ENCODE measurements at regions not wholly inside any gene's neighbourhood (a gene's known extent, or its start where the extent isn't known, plus 50 kb on each side); places are given as distances from the start of the nearest gene placed in this dataset.

DNA sequence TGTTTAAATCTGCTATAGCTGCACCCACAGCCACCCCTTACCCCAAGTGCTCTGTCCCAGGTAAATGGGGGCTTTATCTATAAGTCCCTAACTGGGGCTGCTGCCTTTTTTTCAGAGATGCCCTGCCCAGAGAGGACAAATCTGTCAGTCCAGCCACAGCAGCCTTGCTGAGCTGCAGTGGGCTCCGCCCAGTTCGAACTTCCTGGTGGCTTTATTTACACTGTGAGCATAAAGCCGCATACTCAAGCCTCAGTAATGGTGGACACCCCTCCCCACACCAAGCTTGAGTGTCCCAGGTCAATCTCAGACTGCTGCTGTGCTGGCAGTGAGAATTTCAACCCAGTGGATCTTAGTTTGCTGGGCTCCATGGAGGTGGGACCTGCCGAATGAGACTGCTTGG lies 505.2 kb downstream of the CBLN4 start:
- 86% methylated on average over 4 of the region's 4 CpGs for WGBS
- no peak for TF ChIP-seq POLR2AphosphoS5 (IDR thresholded peaks at IDR 0.05)
- TF ChIP-seq, protein P1, sequence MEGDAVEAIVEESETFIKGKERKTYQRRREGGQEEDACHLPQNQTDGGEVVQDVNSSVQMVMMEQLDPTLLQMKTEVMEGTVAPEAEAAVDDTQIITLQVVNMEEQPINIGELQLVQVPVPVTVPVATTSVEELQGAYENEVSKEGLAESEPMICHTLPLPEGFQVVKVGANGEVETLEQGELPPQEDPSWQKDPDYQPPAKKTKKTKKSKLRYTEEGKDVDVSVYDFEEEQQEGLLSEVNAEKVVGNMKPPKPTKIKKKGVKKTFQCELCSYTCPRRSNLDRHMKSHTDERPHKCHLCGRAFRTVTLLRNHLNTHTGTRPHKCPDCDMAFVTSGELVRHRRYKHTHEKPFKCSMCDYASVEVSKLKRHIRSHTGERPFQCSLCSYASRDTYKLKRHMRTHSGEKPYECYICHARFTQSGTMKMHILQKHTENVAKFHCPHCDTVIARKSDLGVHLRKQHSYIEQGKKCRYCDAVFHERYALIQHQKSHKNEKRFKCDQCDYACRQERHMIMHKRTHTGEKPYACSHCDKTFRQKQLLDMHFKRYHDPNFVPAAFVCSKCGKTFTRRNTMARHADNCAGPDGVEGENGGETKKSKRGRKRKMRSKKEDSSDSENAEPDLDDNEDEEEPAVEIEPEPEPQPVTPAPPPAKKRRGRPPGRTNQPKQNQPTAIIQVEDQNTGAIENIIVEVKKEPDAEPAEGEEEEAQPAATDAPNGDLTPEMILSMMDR (IDR thresholded peaks at IDR 0.05): no peak
- TF ChIP-seq POLR2A (IDR thresholded peaks at IDR 0.05; ENCODE audit: low read depth): no peak
- no peak for TF ChIP-seq EP300 (IDR thresholded peaks at IDR 0.05)
- intact Hi-C loops (cut with DNase I): no loop called here

DNA sequence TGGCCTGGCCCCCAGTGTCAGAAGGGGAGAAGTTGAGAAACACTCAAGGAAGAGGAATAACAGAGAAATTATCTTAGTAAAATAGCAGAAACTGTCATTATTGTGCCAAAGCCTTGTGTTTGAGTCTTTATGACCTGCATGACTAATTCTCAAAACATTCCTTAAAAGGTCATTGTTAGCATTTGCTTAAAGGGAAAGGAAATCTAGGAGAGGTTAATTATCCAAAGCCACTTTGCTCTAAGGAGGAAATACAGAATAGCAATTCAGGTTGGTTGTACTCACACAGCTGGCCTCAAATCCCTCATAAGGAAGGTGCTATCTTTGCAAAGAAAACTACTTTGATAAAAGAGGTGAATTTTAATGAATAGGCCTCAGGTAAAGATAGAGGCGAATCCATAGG lies 516.7 kb downstream of the CBLN4 start:
- Histone ChIP-seq H3K4me1 (no peaks in the 10 kb centered on the region), H3K27me3 (no peaks in the 10 kb centered on the region)
- intact Hi-C loops (cut with DNase I): no loop called here

More for the DNA sequence above, 505.2 kb downstream of the CBLN4 start:
- Histone ChIP-seq H3K27me3 (no peaks in the 10 kb centered on the region), H3K9me3 (no peaks in the 10 kb centered on the region), H3K4me1 (no peaks in the 10 kb centered on the region), H3K36me3 (no peaks in the 10 kb centered on the region), H3K4me3 (no peak overlapping the region), H3K27ac (replicated peaks in 1 of 4) (no peak overlapping the region)
- DNase-seq (ENCODE audit: extremely low spot score): no peak

DNA sequence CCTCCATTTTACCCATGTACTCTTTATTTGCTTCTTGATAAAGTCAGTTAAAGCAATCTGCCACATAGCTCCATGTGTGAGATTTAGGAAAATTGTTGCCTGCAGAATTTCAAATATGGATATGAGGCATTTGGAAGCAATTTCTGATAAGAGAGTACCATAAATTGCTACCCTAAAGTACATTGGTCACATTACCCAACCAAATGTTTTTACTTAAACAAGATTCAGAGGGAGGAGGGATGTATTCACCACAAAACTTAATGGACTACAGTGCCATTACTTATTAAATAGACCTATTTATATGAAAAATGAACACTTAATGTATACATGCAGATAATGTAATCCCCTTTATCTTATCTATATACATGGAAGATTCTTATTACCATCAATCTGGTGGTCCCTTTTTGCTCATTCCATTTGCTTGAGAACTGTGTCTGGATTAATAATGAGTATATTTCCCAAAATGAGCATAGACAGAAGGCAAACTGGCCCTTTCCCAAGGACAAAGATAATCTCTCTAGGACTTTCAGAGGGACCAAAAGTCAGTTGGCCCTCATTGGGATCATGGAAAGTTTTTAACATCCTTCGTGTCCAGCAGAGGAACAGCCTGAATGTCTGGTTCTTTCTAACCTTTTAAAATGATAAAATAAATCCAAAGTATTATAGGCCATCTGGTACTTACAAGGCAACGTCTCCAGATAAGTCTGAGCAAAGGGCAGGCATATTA lies 526.4 kb downstream of the CBLN4 start:
- DNase-seq (ENCODE audit: extremely low spot score): no peak
- Histone ChIP-seq H3K4me3 (no peak overlapping the region), H3K36me3 (no peaks in the 10 kb centered on the region), H3K9me3 (no peaks in the 10 kb centered on the region), H3K4me1 (no peaks in the 10 kb centered on the region), H3K27ac (replicated peaks in 1 of 4) (no peak overlapping the region), H3K27me3 (no peaks in the 10 kb centered on the region)
- TF ChIP-seq POLR2A (IDR thresholded peaks at IDR 0.05; ENCODE audit: low read depth): no peak
- no peak for TF ChIP-seq EP300 (IDR thresholded peaks at IDR 0.05)
- no peak for TF ChIP-seq POLR2AphosphoS5 (IDR thresholded peaks at IDR 0.05)
- TF ChIP-seq, protein P1 (IDR thresholded peaks at IDR 0.05): no peak
- intact Hi-C loops (cut with DNase I): no loop called here
- WGBS: 40% methylated on average over 2 of the region's 2 CpGs

More for the DNA sequence above, 516.7 kb downstream of the CBLN4 start:
- no peaks in the 10 kb centered on the region for H3K36me3 ChIP-seq
- no peak overlapping the region for H3K4me3 ChIP-seq
- no peak for DNase-seq (ENCODE audit: extremely low spot score)
- TF ChIP-seq POLR2A (IDR thresholded peaks at IDR 0.05; ENCODE audit: low read depth): no peak
- TF ChIP-seq EP300 (IDR thresholded peaks at IDR 0.05): no peak
- TF ChIP-seq, protein P1 (IDR thresholded peaks at IDR 0.05): no peak
- TF ChIP-seq POLR2AphosphoS5 (IDR thresholded peaks at IDR 0.05): no peak
- H3K27ac ChIP-seq (replicated peaks in 1 of 4): no peak overlapping the region
- peaks cover 0 to 3% (median 0%) of the 10 kb centered on the region in 4 donors for H3K9me3 ChIP-seq
- 87% methylated on average over 1 of the region's 1 CpG for WGBS

DNA sequence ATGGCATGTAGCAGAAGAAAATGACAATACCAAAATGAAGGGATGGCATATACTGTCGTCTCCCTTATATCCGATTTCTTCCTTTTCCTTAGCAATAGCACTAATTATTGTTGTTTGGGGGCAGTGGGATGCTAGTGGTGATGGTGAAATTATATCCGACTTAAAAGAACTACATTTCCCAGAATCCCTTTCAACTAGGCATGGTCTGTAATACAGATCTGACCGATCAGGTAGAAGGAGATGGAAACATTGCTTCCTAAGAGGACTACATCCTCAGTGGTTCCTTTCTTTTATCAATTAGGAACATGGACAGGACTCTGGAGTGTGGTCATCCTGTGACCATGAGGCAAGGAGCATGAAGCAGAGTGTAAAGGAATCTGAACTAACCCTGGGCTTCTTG lies 532.6 kb downstream of the CBLN4 start:
- Histone ChIP-seq H3K27me3 (no peaks in the 10 kb centered on the region), H3K4me3 (no peak overlapping the region), H3K9me3 (no peaks in the 10 kb centered on the region), H3K4me1 (peaks cover 0 to 6% (median 2%) of the 10 kb centered on the region in 4 donors), H3K36me3 (no peaks in the 10 kb centered on the region), H3K27ac (replicated peaks in 1 of 4) (no peak overlapping the region)
- intact Hi-C loops (cut with DNase I): no loop called here
- WGBS: 79% methylated on average over 4 of the region's 4 CpGs
- TF ChIP-seq POLR2AphosphoS5 (IDR thresholded peaks at IDR 0.05): no peak
- TF ChIP-seq, protein P1 (IDR thresholded peaks at IDR 0.05): no peak
- TF ChIP-seq EP300 (IDR thresholded peaks at IDR 0.05): no peak
- no peak for TF ChIP-seq POLR2A (IDR thresholded peaks at IDR 0.05; ENCODE audit: low read depth)
- no peak for DNase-seq (ENCODE audit: extremely low spot score)

All from esophagus muscularis mucosa (tissue), 4 donors.